Brain microvascular endothelial cell (primary cell): ENCODE measurements at regions not wholly inside any gene's neighbourhood (a gene's known extent, or its start where the extent isn't known, plus 50 kb on each side); places are given as distances from the start of the nearest gene placed in this dataset.
"Not testable (repeated sequence)": the region's sequence is repeated elsewhere in the genome, so short reads cannot be mapped to it uniquely, and the experiment has no call there.

Experiments used
- DNase-seq: peaks from one replicate; pipeline ENCODE4 v3.0.0-alpha.2; 2020
- H3K27ac ChIP-seq: fragments of 250-450 bp; sonication (Bioruptor Pico); 2 replicates; pipeline ENCODE4 v1.5.1; 2020; ENCODE audit warnings: mild to moderate bottlenecking, moderate library complexity
- H3K27me3 ChIP-seq: fragments of 250-450 bp; sonication (Bioruptor Pico); replicated peaks from 2 replicates; pipeline ENCODE4 v1.5.1; 2020; ENCODE audit warnings: mild to moderate bottlenecking
- H3K36me3 ChIP-seq: fragments of 250-450 bp; sonication (Bioruptor Pico); replicated peaks from 2 replicates; pipeline ENCODE4 v1.5.1; 2020; ENCODE audit warnings: mild to moderate bottlenecking
- H3K4me3 ChIP-seq: 2 replicates; pipeline ENCODE4 v1.5.1; 2011; ENCODE audit warnings: low read depth, mild to moderate bottlenecking, control low read depth, low read length, moderate library complexity
- CTCF ChIP-seq: IDR thresholded peaks from 2 replicates; pipeline ENCODE4 v1.5.1; 2011; ENCODE audit warnings: low read depth, mild to moderate bottlenecking, moderate library complexity, low read length, control low read depth, inconsistent platforms; ENCODE audit errors: missing control alignments
- in situ Hi-C: cut with HindIII; loops from 2 replicates; pipeline ENCODE4 v1.10.0; 2017; ENCODE audit warnings: low sequenced_read_pairs, low pct_ligation_motif_present

DNA sequence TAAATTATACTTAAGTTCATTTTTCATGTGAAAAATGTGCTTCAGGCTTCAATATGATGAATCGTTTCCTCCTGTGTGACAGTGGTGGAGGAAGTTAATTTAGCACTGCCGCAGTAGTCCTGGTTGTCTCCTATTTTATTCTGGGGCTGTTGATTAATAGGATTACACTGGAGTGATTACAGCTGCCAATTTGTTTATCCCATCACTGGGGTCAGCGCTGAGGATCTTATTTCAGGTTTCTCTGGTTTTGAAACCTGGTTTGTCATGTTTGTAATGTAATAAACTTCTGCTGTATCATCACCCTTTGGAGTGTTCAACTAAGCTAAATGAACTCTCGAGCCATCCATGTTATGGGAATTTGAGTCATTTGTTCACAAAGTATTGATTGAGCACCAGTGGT, 241.7 kb upstream of the KCNN2 start:
- Histone ChIP-seq H3K27ac (no peak overlapping the region), H3K36me3 (no peaks in the 10 kb centered on the region), H3K4me3 (no peak overlapping the region), H3K27me3 (no peaks in the 10 kb centered on the region)
- in situ Hi-C loops = no loop called here
- no peak for DNase-seq
- TF ChIP-seq CTCF = no peak

DNA sequence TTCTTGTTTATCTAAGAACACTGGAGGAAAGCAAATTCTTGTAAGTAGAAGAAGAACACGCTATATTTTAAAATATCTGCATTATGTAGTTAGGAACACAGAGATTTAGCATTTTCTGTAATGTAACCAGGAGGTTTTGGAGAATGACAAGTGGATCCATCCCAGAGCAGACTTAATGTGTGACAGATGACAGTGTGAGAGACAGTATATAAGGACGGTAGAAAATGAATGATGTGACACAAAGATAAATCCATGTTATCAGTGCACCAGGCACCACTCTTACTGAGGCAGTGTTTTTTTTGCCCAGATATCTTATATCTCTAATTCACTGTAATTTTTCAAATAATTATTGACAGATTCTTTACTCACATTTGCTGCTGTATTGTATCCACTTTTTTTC, 239.0 kb upstream of the KCNN2 start:
- Histone ChIP-seq H3K27me3 (no peaks in the 10 kb centered on the region), H3K27ac (no peak overlapping the region), H3K4me3 (no peak overlapping the region), H3K36me3 (no peaks in the 10 kb centered on the region)
- no peak for TF ChIP-seq CTCF
- no peak for DNase-seq
- in situ Hi-C loops = no loop called here

- TF ChIP-seq CTCF = no peak
- no peak for DNase-seq
- Histone ChIP-seq H3K27ac (no peak overlapping the region), H3K4me3 (no peak overlapping the region), H3K27me3 (no peaks in the 10 kb centered on the region), H3K36me3 (no peaks in the 10 kb centered on the region)
- in situ Hi-C loops = no loop called here
Measured at GRCh38 chr5:114123654-114124053, 238.2 kb upstream of the KCNN2 start.

DNA sequence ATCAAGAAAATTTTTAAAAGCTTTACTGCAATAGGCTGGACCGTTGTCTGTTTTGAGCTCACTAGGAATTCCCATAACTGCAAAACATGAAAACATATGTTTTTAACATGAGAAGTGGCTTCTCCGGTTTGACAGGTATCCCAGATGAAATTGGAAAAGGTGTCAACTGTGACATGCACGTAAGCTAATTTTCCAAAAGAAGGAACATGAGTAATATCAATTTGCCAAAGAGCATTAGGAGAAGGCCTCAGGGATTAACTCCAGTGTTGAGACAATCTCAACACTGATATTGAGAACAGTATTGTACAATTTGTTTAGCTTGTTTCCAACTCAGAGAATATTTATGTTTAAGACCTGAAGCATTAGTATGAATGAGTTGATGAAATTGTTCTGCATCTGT, 215.5 kb upstream of the KCNN2 start:
- H3K36me3 ChIP-seq = no peaks in the 10 kb centered on the region
- H3K27me3 ChIP-seq = no peaks in the 10 kb centered on the region
- TF ChIP-seq CTCF = no peak
- in situ Hi-C loops = no loop called here
- no peak for DNase-seq
- H3K27ac ChIP-seq = no peak overlapping the region
- no peak overlapping the region for H3K4me3 ChIP-seq

- no peak overlapping the region for H3K27ac ChIP-seq
- H3K4me3 ChIP-seq = no peak overlapping the region
- in situ Hi-C loops = no loop called here
- no peak for TF ChIP-seq CTCF
- no peak for DNase-seq
- no peaks in the 10 kb centered on the region for H3K27me3 ChIP-seq
- H3K36me3 ChIP-seq = no peaks in the 10 kb centered on the region
Measured at GRCh38 chr5:114148253-114148652, 213.6 kb upstream of the KCNN2 start.

GRCh38 chr5:114148728-114149127, 213.1 kb upstream of the KCNN2 start:
- DNase-seq, in situ Hi-C loops, H3K27me3 ChIP-seq, H3K4me3 ChIP-seq, H3K27ac ChIP-seq, H3K36me3 ChIP-seq: not testable (repeated sequence)
